Lower leg skin (tissue), 3 donors: ENCODE measurements at regions not wholly inside any gene's neighbourhood (a gene's known extent, or its start where the extent isn't known, plus 50 kb on each side); places are given as distances from the start of the nearest gene placed in this dataset.

Source experiments
- CTCF ChIP-seq, 3 donors: fragments of 450-650 bp; IDR thresholded peaks; one replicate each; pipeline ENCODE4 v1.5.1; 2016; ENCODE audit warnings: antibody characterized with exemption in 3 of 3, mild to moderate bottlenecking in 3 of 3, moderate library complexity in 2 of 3
- POLR2A ChIP-seq, 2 donors: fragments of 450-650 bp; IDR thresholded peaks; one replicate each; pipeline ENCODE4 v1.6.1; 2016 to 2017; ENCODE audit warnings: antibody characterized with exemption in 2 of 2, mild to moderate bottlenecking in 1 of 2, moderate library complexity in 1 of 2

- TF ChIP-seq CTCF (IDR thresholded peaks at IDR 0.05) (no peak), POLR2A (IDR thresholded peaks at IDR 0.05) (no peak)
These were observed 148.3 kb upstream of the MSX2 start for GRCh38 chr5:174576042-174576441.
